Neuronal stem cell (in vitro differentiated cells): ENCODE measurements at regions not wholly inside any gene's neighbourhood (a gene's known extent, or its start where the extent isn't known, plus 50 kb on each side); places are given as distances from the start of the nearest gene placed in this dataset.

Experiments
- DNase-seq: peaks from one replicate; pipeline ENCODE4 v3.0.0-alpha.2; 2013; ENCODE audit warnings: low spot score
- H2AFZ ChIP-seq: one replicate; pipeline ENCODE4 v1.6.1; 2013; ENCODE audit warnings: mild to moderate bottlenecking, low read length, inconsistent platforms
- H2AK5ac ChIP-seq: 2 replicates; pipeline ENCODE4 v1.6.1; 2013; ENCODE audit warnings: low read depth, mild to moderate bottlenecking, inconsistent platforms, low read length, moderate library complexity, mixed read lengths
- H2BK120ac ChIP-seq: 2 replicates; pipeline ENCODE4 v1.6.1; 2013; ENCODE audit warnings: low read depth, mild to moderate bottlenecking, inconsistent platforms, low read length, moderate library complexity, mixed read lengths
- H2BK12ac ChIP-seq: one replicate; pipeline ENCODE4 v1.6.1; 2013; ENCODE audit warnings: low read length, inconsistent platforms
- H2BK15ac ChIP-seq: 2 replicates; pipeline ENCODE4 v1.6.1; 2013; ENCODE audit warnings: mild to moderate bottlenecking, low read length, inconsistent platforms, mixed read lengths
- H2BK5ac ChIP-seq: one replicate; pipeline ENCODE4 v1.6.1; 2013; ENCODE audit warnings: inconsistent platforms, mild to moderate bottlenecking, low read length, moderate library complexity
- H3K14ac ChIP-seq: one replicate; pipeline ENCODE4 v1.6.1; 2013; ENCODE audit warnings: low read length, inconsistent platforms
- H3K18ac ChIP-seq: 2 replicates; pipeline ENCODE4 v1.6.1; 2013; ENCODE audit warnings: low read length, inconsistent platforms
- H3K23ac ChIP-seq: 2 replicates; pipeline ENCODE4 v1.6.1; 2013; ENCODE audit warnings: low read depth, mild to moderate bottlenecking, mixed read lengths, low read length, inconsistent platforms; ENCODE audit not compliant: poor library complexity
- H3K27ac ChIP-seq: replicated peaks from 3 replicates; pipeline ENCODE4 v1.5.1; 2013; ENCODE audit warnings: low read length, inconsistent platforms
- H3K27me3 ChIP-seq, 3 experiments: 2 replicates each; pipeline ENCODE4 v1.6.1; 2013; ENCODE audit warnings: low read length in 3 of 3, mild to moderate bottlenecking in 2 of 3, inconsistent platforms in 1 of 3, low read depth in 1 of 3, mixed read lengths in 1 of 3, moderate library complexity in 1 of 3; ENCODE audit not compliant: control insufficient read depth in 3 of 3, insufficient read depth in 3 of 3
- H3K36me3 ChIP-seq, 2 donors: replicated peaks in 1 of 2; 2 replicates each; pipeline ENCODE4 v1.6.1; 2013; ENCODE audit warnings: low read length in 2 of 2; ENCODE audit not compliant: control insufficient read depth in 2 of 2, insufficient read depth in 2 of 2
- H3K4ac ChIP-seq: 2 replicates; pipeline ENCODE4 v1.6.1; 2013; ENCODE audit warnings: inconsistent platforms, mild to moderate bottlenecking, low read length, moderate library complexity
- H3K4me1 ChIP-seq, 2 donors: 1 replicate in 1 of 2; 2 replicates in 1 of 2; pipeline ENCODE4 v1.6.1; 2013; ENCODE audit warnings: low read length in 2 of 2, low read depth in 1 of 2; ENCODE audit not compliant: control insufficient read depth in 2 of 2, insufficient read depth in 1 of 2
- H3K4me2 ChIP-seq: one replicate; pipeline ENCODE4 v1.6.1; 2013; ENCODE audit warnings: mild to moderate bottlenecking, low read length, inconsistent platforms; ENCODE audit not compliant: insufficient read depth, poor library complexity, severe bottlenecking
- H3K4me3 ChIP-seq, 2 donors: 2 replicates each; pipeline ENCODE4 v1.5.1; 2013; ENCODE audit warnings: low read length in 2 of 2, mild to moderate bottlenecking in 2 of 2, inconsistent platforms in 1 of 2, moderate library complexity in 1 of 2
- H3K79me1 ChIP-seq: one replicate; pipeline ENCODE4 v1.6.1; 2013; ENCODE audit warnings: low read depth, mild to moderate bottlenecking, inconsistent platforms, low read length, moderate library complexity
- H3K9ac ChIP-seq: one replicate; pipeline ENCODE4 v1.6.1; 2013; ENCODE audit warnings: mild to moderate bottlenecking, low read depth, low read length, inconsistent platforms; ENCODE audit not compliant: poor library complexity
- H3K9me3 ChIP-seq, 2 donors: replicated peaks in 1 of 2; 2 replicates each; pipeline versions ENCODE3 to v1.6.1; 2013; ENCODE audit warnings: low read length in 2 of 2, mild to moderate bottlenecking in 2 of 2, inconsistent platforms in 1 of 2, low read depth in 1 of 2, mixed read lengths in 1 of 2, moderate library complexity in 1 of 2; ENCODE audit not compliant: control insufficient read depth in 2 of 2, insufficient read depth in 1 of 2
- H4K8ac ChIP-seq: one replicate; pipeline ENCODE4 v1.6.1; 2013; ENCODE audit warnings: low read depth, mild to moderate bottlenecking, inconsistent platforms, low read length, moderate library complexity
- H4K91ac ChIP-seq: one replicate; pipeline ENCODE4 v1.6.1; 2013; ENCODE audit warnings: low read length, low read depth, mild to moderate bottlenecking, inconsistent platforms; ENCODE audit not compliant: poor library complexity
- WGBS, 2 donors: extraction: QIAGEN DNeasy Blood & Tissue Kit; methylation state at CpG; one replicate each; pipeline ENCODE4 v1.1.7; 2013; ENCODE audit warnings: missing lambda C conversion rate in 2 of 2, mixed read lengths in 1 of 2; ENCODE audit not compliant: insufficient read length in 2 of 2, insufficient replicate concordance in 1 of 2; ENCODE audit errors: extremely low coverage in 2 of 2; 5-methylcytosine and 5-hydroxymethylcytosine counted together

DNA sequence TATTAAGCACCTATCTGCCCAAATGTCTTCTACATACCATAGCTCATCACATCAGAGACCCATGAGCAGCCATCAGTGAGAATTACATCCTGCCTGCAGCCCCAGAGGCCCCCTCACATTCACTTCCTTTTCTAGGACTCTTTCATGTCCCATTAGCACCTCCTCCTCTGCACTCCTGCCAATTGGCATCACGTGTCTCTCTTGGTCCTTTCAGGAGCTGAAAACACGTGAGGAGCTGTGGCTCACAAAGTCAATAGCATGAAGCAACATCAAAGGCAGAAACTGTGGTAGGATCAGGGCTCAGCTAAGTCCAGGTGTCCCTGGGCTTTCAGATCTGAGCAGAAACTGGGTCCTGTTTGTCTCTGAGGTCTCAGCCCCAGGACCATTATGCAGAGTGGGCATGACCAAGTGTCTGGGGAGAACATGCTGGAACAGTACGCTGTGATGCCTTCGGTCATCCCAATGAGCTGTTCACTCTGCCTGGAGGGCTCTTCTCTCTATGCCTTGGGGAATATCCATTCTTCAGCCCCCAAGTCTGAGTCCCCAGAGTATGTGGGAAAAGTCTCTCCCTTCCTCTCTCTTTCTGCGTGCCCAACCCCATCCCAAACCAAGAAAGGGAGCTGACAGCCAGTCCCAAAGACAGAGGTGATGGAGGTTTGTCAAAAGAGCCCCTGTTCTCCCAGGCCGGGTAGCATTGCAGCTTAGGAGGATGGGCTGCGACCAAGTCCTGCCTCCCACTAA is 457.0 kb upstream of the CDH5 start:
- H3K27ac ChIP-seq = no peak overlapping the region
- H3K4me1 ChIP-seq = peaks cover 0 to 13% of the 10 kb centered on the region in 2 donors
- no peak overlapping the region for H2BK15ac ChIP-seq
- H3K4me2 ChIP-seq = no peak overlapping the region
- DNase-seq = no peak
- no peak overlapping the region for H2BK120ac ChIP-seq
- H2BK12ac ChIP-seq = no peak overlapping the region
- no peak overlapping the region for H3K23ac ChIP-seq
- no peak overlapping the region for H3K4ac ChIP-seq
- H3K4me3 ChIP-seq = no peak overlapping the region
- H3K27me3 ChIP-seq = no peaks in the 10 kb centered on the region
- H4K91ac ChIP-seq = no peak overlapping the region
- H3K9me3 ChIP-seq = no peaks in the 10 kb centered on the region
- H3K36me3 ChIP-seq = no peaks in the 10 kb centered on the region
- no peak overlapping the region for H3K14ac ChIP-seq
- H3K9ac ChIP-seq = no peak overlapping the region
- no peak overlapping the region for H2BK5ac ChIP-seq
- no CpG with 5 or more reads among the region's 7 CpGs for WGBS, 2 donors
- no peaks in the 10 kb centered on the region for H3K79me1 ChIP-seq
- H3K18ac ChIP-seq = no peak overlapping the region
- no peak overlapping the region for H4K8ac ChIP-seq
- H2AFZ ChIP-seq = no peak overlapping the region
- H2AK5ac ChIP-seq = no peak overlapping the region

DNA sequence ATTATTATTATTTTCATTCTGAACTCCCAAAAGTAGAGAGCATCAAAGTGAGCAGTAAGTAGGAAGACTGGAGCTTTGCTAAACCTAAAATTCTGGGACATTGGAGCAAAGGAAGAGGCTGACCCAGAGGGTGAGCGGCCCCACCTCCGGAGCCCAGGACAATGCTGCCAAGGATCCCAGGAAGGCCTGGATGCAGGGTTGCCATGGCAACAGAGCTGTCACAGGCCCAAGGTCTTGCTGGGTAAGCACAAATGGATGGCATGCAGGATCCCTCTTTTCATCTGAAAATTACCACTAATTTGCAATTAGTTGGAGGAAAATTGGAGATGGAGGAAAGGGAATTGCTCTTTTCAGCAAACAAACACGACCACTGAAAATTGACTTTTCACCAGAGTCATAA is 457.9 kb upstream of the CDH5 start:
- Histone ChIP-seq H3K18ac (no peak overlapping the region), H3K14ac (no peak overlapping the region), H2AFZ (no peak overlapping the region), H3K4me1 (peaks cover 0 to 13% of the 10 kb centered on the region in 2 donors), H3K4ac (no peak overlapping the region), H4K8ac (no peak overlapping the region), H3K9me3 (no peaks in the 10 kb centered on the region), H3K79me1 (no peaks in the 10 kb centered on the region), H3K4me3 (no peak overlapping the region), H2BK5ac (no peak overlapping the region), H3K27ac (no peak overlapping the region), H4K91ac (no peak overlapping the region), H2AK5ac (no peak overlapping the region), H2BK12ac (no peak overlapping the region), H3K4me2 (no peak overlapping the region), H3K23ac (no peak overlapping the region), H3K36me3 (no peaks in the 10 kb centered on the region), H2BK120ac (no peak overlapping the region), H2BK15ac (no peak overlapping the region), H3K27me3 (no peaks in the 10 kb centered on the region), H3K9ac (no peak overlapping the region)
- no CpG with 5 or more reads among the region's 3 CpGs for WGBS, 2 donors
- DNase-seq = peak; percentile 80

DNA sequence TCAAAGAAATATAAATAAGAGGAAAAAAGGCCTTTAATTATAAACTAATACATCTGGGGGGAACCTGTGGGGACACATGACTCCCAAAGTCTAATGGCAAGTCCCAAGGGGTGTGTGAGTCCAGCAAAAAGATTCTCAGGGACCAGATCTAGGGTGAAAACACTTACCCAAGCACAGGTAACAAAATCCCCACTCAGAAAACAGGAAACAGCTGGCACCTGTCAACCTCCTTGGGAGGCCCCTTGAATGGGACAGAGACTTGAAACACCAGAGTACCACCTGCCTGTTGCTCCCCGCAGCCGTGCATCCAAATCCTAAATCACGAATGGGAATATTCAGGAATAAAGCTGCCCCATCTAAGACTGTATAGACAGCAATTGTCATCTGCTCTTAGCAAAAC is 461.2 kb upstream of the CDH5 start:
- Histone ChIP-seq H2BK15ac (no peak overlapping the region), H3K4me1 (peaks cover 0 to 14% of the 10 kb centered on the region in 2 donors), H3K27ac (no peak overlapping the region), H3K9me3 (no peaks in the 10 kb centered on the region), H3K36me3 (no peaks in the 10 kb centered on the region), H2BK120ac (no peak overlapping the region), H3K9ac (no peak overlapping the region), H3K18ac (no peak overlapping the region), H2BK5ac (no peak overlapping the region), H3K14ac (no peak overlapping the region), H2BK12ac (no peak overlapping the region), H3K4me2 (no peak overlapping the region), H2AK5ac (no peak overlapping the region), H2AFZ (no peak overlapping the region), H3K4me3 (no peak overlapping the region), H3K23ac (no peak overlapping the region), H4K8ac (no peak overlapping the region), H4K91ac (no peak overlapping the region), H3K4ac (no peak overlapping the region), H3K27me3 (no peaks in the 10 kb centered on the region), H3K79me1 (no peaks in the 10 kb centered on the region)
- DNase-seq = no peak
- no CpG with 5 or more reads among the region's 3 CpGs for WGBS, 2 donors

GRCh38 chr16:65896448-65897153 is 469.9 kb upstream of the CDH5 start:
- H2BK120ac ChIP-seq = no peak overlapping the region
- H4K8ac ChIP-seq = no peak overlapping the region
- no peak overlapping the region for H3K14ac ChIP-seq
- no peak overlapping the region for H2AFZ ChIP-seq
- DNase-seq = no peak
- no peak overlapping the region for H4K91ac ChIP-seq
- H3K9ac ChIP-seq = no peak overlapping the region
- H3K9me3 ChIP-seq = peaks cover 0 to 1% of the 10 kb centered on the region in 2 donors
- WGBS, 2 donors = no CpG with 5 or more reads among the region's 6 CpGs
- no peak overlapping the region for H2AK5ac ChIP-seq
- H2BK12ac ChIP-seq = no peak overlapping the region
- H3K79me1 ChIP-seq = no peaks in the 10 kb centered on the region
- no peak overlapping the region for H3K4me3 ChIP-seq
- H3K18ac ChIP-seq = no peak overlapping the region
- no peak overlapping the region for H3K27ac ChIP-seq
- no peaks in the 10 kb centered on the region for H3K36me3 ChIP-seq
- H2BK15ac ChIP-seq = no peak overlapping the region
- no peaks in the 10 kb centered on the region for H3K27me3 ChIP-seq
- no peak overlapping the region for H3K23ac ChIP-seq
- no peak overlapping the region for H2BK5ac ChIP-seq
- peaks cover 0 to 1% of the 10 kb centered on the region in 2 donors for H3K4me1 ChIP-seq
- no peak overlapping the region for H3K4me2 ChIP-seq
- no peak overlapping the region for H3K4ac ChIP-seq
